RWPE1 (cell line): ENCODE measurements at regions not wholly inside any gene's neighbourhood (a gene's known extent, or its start where the extent isn't known, plus 50 kb on each side); places are given as distances from the start of the nearest gene placed in this dataset.

Experiments used
- CTCF ChIA-PET: fragments of 350-600 bp; sonication (Branson Sonifier 250); formaldehyde crosslinking; extraction: SDS; loops from one replicate; lab custom pipeline; 2021; lab: Yijun Ruan, JAX
- POLR2A ChIA-PET: fragments of 400-600 bp; formaldehyde crosslinking; extraction: SDS; loops from one replicate; lab custom pipeline; 2020; ENCODE audit warnings: antibody characterized with exemption; ENCODE audit not compliant: low non-redundant PET; lab: Yijun Ruan, JAX
- DNase-seq: peaks from one replicate; pipeline ENCODE4 v3.0.0; 2012; ENCODE audit warnings: low spot score
- H3K27ac ChIP-seq: fragments of 450-650 bp; 2 replicates; pipeline ENCODE4 v1.5.1; 2017
- CTCF ChIP-seq: fragments of 450-650 bp; conservative IDR thresholded peaks from 2 replicates; pipeline ENCODE4 v1.5.1; 2017; ENCODE audit warnings: low read depth, mild to moderate bottlenecking

GRCh38 chr14:97282210-97283004 is 485.2 kb downstream of the VRK1 start:
- ChIA-PET POLR2A (no interaction called here), CTCF (no interaction called here)
- H3K27ac ChIP-seq, result no peak overlapping the region
- DNase-seq, result no peak
- no peak for TF ChIP-seq CTCF

GRCh38 chr14:97283005-97283403 is 485.8 kb downstream of the VRK1 start:
- H3K27ac ChIP-seq, result no peak overlapping the region
- no peak for DNase-seq
- ChIA-PET CTCF (no interaction called here), POLR2A (no interaction called here)
- no peak for TF ChIP-seq CTCF

GRCh38 chr14:97283426-97283825 is 486.2 kb downstream of the VRK1 start:
- no peak overlapping the region for H3K27ac ChIP-seq
- no peak for DNase-seq
- ChIA-PET CTCF (interaction anchor here (0.6 kb wide), 1 partner anchor 1277 kb away, joined by 3 read pairs; no protein-coding TSS in a partner anchor), POLR2A (no interaction called here)
- no peak for TF ChIP-seq CTCF

- ChIA-PET CTCF (interaction anchor here (0.6 kb wide), 1 partner anchor 1277 kb away, joined by 3 read pairs; no protein-coding TSS in a partner anchor), POLR2A (no interaction called here)
- no peak overlapping the region for H3K27ac ChIP-seq
- no peak for DNase-seq
- TF ChIP-seq CTCF, result no peak
Observed at GRCh38 chr14:97283841-97284240, 486.7 kb downstream of the VRK1 start.

- ChIA-PET CTCF (no interaction called here), POLR2A (no interaction called here)
- TF ChIP-seq CTCF, result no peak
- no peak for DNase-seq
- no peak overlapping the region for H3K27ac ChIP-seq
Observed at GRCh38 chr14:97287956-97288355, 490.8 kb downstream of the VRK1 start.

GRCh38 chr14:97290065-97290464 is 492.9 kb downstream of the VRK1 start:
- DNase-seq, result no peak
- ChIA-PET POLR2A (no interaction called here), CTCF (no interaction called here)
- no peak overlapping the region for H3K27ac ChIP-seq
- TF ChIP-seq CTCF, result no peak
